Astrocyte (in vitro differentiated cells and primary cell): ENCODE measurements at regions not wholly inside any gene's neighbourhood (a gene's known extent, or its start where the extent isn't known, plus 50 kb on each side); places are given as distances from the start of the nearest gene placed in this dataset.

Experiments
- EZH2 ChIP-seq: IDR thresholded peaks from 2 replicates; pipeline ENCODE4 v1.6.1; 2012; ENCODE audit warnings: mild to moderate bottlenecking, low read length, inconsistent platforms; ENCODE audit not compliant: insufficient read depth
- TF ChIP-seq, protein P1 (sequence below): IDR thresholded peaks from 2 replicates; pipeline ENCODE4 v1.5.1; 2011; ENCODE audit warnings: low read depth, mild to moderate bottlenecking, inconsistent platforms, low read length, moderate library complexity; ENCODE audit not compliant: insufficient read depth

DNA sequence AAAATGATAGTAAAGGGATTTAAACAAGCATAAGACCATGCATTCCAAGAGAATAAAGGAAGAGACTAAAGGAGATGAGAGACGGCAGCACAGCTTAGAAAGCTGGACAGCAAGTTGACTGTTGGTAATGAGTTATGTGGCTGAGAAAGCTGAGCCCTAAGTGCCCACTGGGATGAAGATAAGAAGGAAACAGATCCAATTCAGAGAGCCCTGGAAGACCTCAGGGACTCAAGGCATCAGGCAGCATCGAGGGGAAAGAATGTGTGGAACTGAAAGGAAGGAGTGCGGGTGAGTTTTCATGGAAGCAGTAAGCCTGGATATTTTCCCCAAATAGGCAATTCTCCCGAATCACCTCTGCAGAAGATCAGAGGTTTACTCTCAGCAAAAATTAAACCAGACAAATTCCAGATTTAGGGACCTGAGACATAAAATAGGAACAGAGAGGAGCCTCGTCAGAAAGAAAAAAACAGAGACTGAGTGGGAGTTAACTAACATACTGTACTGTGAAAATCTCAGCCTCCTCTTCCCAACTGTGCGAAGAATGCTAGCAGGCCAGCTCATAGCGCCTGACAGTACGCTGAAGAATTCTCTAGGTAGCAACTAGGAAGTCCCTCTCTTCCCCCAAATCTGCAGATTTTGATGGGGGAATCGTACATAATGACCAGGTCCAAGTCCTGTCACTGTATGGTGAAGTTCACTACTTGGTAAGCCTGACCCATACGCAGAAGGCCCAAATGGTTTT, 187.7 kb upstream of the TAPT1 start:
- no peak for TF ChIP-seq EZH2
- TF ChIP-seq, protein P1, sequence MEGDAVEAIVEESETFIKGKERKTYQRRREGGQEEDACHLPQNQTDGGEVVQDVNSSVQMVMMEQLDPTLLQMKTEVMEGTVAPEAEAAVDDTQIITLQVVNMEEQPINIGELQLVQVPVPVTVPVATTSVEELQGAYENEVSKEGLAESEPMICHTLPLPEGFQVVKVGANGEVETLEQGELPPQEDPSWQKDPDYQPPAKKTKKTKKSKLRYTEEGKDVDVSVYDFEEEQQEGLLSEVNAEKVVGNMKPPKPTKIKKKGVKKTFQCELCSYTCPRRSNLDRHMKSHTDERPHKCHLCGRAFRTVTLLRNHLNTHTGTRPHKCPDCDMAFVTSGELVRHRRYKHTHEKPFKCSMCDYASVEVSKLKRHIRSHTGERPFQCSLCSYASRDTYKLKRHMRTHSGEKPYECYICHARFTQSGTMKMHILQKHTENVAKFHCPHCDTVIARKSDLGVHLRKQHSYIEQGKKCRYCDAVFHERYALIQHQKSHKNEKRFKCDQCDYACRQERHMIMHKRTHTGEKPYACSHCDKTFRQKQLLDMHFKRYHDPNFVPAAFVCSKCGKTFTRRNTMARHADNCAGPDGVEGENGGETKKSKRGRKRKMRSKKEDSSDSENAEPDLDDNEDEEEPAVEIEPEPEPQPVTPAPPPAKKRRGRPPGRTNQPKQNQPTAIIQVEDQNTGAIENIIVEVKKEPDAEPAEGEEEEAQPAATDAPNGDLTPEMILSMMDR, result no peak
